C4-2B (cell line): ENCODE measurements at regions not wholly inside any gene's neighbourhood (a gene's known extent, or its start where the extent isn't known, plus 50 kb on each side); places are given as distances from the start of the nearest gene placed in this dataset.

ENCODE experiments used
- CTCF ChIP-seq: fragments of 450-650 bp; conservative IDR thresholded peaks from 2 replicates; pipeline ENCODE4 v1.5.1; 2017; ENCODE audit warnings: mild to moderate bottlenecking
- ZFX ChIP-seq: fragments of 450-650 bp; IDR thresholded peaks from 2 replicates; pipeline ENCODE4 v1.6.1; 2017

GRCh38 chr4:125369098-125369497, 54.3 kb downstream of the FAT4 start:
- no peak for TF ChIP-seq CTCF
- TF ChIP-seq ZFX: no peak
